H1 (cell line): ENCODE measurements at regions not wholly inside any gene's neighbourhood (a gene's known extent, or its start where the extent isn't known, plus 50 kb on each side); places are given as distances from the start of the nearest gene placed in this dataset.

Source experiments
- HDAC2 ChIP-seq, 2 experiments: fragments of 300-600 bp in 1 of 2; sonication (generic) in 1 of 2; IDR thresholded peaks; 2 replicates each; pipeline ENCODE4 v1.6.1; 2011 to 2012; ENCODE audit warnings: low read depth in 2 of 2, low read length in 2 of 2, mild to moderate bottlenecking in 2 of 2, moderate library complexity in 2 of 2, borderline replicate concordance in 1 of 2, inconsistent platforms in 1 of 2
- KDM1A ChIP-seq: fragments of 200-600, 300-600 bp; sonication (generic); IDR thresholded peaks from 2 replicates; pipeline ENCODE4 v1.7.1; 2016; ENCODE audit warnings: mild to moderate bottlenecking, low read length, borderline replicate concordance
- KDM4A ChIP-seq: IDR thresholded peaks from one replicate; pipeline ENCODE4 v1.7.1; 2012; ENCODE audit warnings: low read depth, mild to moderate bottlenecking, moderate library complexity, low read length, inconsistent platforms; ENCODE audit not compliant: severe bottlenecking
- NRF1 ChIP-seq: IDR thresholded peaks from 2 replicates; pipeline ENCODE4 v1.6.1; 2011; ENCODE audit warnings: mild to moderate bottlenecking, low read depth, low read length, improper control_type of control experiment
- SIRT6 ChIP-seq: IDR thresholded peaks from one replicate; pipeline ENCODE4 v1.7.1; 2012; ENCODE audit warnings: low read length, inconsistent platforms
- SIX5 ChIP-seq: IDR thresholded peaks from 2 replicates; pipeline ENCODE4 v1.6.1; 2011; ENCODE audit warnings: mild to moderate bottlenecking, low read depth, low read length

- TF ChIP-seq KDM4A (no peak), SIX5 (no peak), SIRT6 (no peak), NRF1 (no peak), HDAC2 (IDR thresholded peaks at IDR 0.05; ENCODE audit: borderline replicate concordance in 1 of 2, low read depth in 2 of 2, low read length in 2 of 2) (no peak), KDM1A (no peak)
Observed at GRCh38 chr2:220320326-220320725, 692.9 kb downstream of the SLC4A3 start (continued).
